HG03457 (cell line): ENCODE measurements at regions not wholly inside any gene's neighbourhood (a gene's known extent, or its start where the extent isn't known, plus 50 kb on each side); places are given as distances from the start of the nearest gene placed in this dataset.
"Not testable (repeated sequence)": the region's sequence is repeated elsewhere in the genome, so short reads cannot be mapped to it uniquely, and the experiment has no call there.

Experiments used
- ATAC-seq: cut with Tn5 transposase; IDR thresholded peaks from one replicate; pipeline ENCODE4 v1.9.1; 2021; ENCODE audit warnings: moderate number of reproducible peaks; ENCODE audit not compliant: unreplicated experiment

DNA sequence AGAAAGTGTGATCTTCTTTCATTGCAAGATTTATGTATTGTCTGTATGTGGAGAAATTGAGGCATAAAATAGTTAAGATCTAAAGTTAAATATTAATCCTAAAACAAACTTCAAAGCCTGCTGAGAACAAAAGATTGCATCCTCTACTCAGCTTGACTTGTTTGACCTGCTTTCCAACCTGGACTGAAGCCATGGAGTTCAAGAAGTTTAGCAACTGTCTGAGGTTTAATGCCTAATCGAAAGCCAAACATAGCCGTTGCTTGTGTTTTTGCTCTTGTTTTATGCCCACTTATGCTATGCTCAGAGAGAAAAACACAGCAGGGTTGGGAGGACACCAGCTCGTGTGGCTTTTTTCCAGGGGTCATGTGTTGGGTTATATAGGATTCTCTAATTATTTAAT is 135.6 kb downstream of the NUFIP1 start:
- no peak for ATAC-seq

DNA sequence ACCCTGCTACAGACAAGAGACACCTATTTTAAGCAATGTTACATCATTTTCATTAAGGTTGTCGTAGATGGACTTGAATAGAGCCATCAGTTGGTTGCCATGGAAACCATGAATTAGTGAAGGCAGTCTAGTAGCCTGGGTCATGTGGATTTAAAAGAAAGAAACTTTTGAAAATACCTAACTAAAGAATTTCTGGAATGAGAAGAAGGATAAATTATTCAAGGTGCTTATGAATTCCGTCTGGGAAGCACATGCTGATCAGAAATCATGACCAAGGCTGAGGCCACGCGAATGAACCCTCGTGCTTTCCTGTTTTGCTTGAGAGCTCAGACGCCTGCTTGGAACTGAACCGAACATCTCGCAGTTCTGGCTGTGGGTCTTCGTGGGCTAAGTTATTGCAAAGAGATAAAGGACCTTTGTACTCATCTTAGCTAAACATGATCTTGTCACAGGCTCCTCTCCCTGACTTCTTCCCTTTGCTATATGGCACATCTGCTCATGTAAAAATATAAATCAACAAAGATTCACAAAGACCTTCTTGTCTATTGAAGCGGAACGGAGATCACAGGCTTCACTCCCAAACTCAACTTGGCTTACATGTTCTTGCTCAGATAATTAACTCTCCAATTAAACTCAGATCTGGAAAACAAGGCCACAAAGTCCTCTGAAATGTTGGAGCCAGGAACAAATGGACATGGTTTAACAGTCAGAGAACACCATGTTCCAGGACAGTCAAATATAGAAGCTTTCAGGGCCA is 140.2 kb downstream of the NUFIP1 start:
- no peak for ATAC-seq

DNA sequence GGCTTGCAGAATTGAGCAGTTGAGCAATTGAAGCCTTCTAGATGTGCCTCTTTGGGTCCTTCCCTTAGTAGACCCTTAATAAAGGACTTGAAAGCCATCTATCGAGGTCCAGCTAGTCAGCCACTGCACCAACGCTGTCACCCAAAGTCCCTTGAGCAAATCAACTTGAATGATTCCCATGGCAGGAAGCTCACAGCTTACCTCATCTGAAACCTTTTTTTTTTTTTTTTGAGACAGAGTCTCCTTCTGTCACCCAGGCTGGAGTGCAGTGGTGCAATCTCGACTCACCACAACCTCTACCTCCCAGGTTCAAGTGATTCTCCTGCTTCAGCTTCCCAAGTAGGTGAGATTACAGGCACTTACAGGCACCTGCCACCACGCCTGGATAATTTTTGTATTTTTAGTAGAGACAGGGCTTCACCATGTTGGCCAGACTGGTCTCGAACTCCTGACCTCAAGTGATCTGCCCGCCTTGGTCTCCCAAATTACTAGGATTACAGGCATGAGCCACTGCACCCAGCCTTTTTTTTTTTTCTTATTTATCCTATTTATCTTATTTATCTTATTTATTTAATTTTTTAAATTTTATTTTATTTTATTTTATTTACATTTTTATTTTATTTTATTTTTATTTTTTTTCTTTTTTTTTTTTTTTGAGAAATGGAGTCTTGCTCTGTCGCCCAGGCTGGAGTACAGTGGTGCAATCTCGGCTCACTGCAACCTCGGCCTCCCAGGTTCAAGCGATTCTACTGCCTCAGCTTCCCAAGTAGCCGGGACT is 143.8 kb downstream of the NUFIP1 start:
- not testable (repeated sequence) for ATAC-seq

DNA sequence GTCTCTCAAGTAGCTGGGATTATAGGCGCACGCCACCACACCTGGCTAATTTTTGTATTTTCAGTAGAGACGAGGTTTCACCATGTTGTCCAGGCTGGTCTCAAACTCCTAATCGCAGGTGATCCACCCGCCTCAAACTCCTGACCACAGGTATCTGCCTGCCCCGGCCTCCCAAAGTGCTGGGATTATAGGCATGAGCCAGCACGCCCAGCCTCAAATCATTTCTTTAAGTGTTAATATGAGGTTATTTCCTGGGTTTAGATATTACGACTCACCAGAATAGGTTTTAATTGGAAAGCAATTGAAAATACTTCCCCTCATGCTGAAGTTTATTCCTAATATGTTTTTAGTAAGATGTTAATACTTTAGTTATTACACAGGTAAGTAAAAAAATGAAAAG is 144.5 kb downstream of the NUFIP1 start:
- ATAC-seq = no peak

DNA sequence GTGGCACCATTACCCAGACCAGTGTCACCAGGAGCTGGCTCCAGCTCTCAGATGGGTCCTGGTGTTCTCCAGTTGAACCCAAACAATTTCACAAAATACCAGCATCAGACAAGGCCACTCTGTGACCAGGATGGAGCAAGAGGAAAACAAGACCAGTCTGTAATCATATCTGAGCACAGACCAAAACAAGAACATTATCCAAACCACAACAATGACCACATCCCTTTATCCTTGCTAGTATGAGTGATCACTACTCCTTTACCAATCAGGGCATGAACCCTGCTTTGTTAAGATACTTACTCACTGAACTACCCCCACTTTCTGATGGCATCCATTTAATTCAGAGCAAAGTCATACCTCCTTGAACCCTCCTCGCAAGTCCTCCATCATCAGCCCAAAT is 145.9 kb downstream of the NUFIP1 start:
- ATAC-seq = no peak

DNA sequence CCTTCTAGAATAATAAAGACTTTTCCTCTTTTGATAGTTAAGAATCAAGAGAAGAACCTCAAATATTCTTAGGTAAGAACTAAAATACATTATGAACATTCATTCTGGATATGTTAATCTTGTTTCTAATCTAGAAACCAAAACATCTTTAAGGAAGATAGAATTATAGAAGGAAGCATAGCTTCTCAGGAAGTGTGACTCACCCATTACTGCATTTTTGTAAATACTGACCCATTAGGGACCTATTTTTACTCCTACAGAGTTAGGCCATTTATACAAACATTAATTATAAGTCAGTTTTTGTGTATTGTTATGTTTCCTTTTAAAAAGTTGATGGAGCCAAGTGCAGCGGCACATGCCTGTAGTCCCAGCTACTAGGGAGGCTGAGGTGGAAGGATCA is 147.1 kb downstream of the NUFIP1 start:
- no peak for ATAC-seq

DNA sequence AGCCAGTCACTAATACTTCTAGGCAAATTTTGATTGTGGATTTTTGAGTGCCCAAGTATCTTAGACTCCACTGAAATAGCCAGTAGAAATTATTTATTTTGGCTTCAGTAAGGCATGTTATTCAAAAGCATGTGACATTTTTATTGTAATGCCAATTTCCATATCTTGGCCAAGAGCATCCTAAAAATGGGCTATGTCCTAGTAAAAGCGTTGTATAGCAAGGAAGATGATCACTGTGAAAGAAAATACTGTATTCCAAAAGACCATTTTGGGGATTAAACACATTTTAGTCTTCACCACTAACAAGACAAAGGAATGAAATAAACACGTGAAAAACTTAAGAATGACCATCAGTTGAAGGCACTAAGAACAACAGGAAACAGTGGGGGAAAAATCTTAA is 149.1 kb downstream of the NUFIP1 start:
- ATAC-seq = no peak

DNA sequence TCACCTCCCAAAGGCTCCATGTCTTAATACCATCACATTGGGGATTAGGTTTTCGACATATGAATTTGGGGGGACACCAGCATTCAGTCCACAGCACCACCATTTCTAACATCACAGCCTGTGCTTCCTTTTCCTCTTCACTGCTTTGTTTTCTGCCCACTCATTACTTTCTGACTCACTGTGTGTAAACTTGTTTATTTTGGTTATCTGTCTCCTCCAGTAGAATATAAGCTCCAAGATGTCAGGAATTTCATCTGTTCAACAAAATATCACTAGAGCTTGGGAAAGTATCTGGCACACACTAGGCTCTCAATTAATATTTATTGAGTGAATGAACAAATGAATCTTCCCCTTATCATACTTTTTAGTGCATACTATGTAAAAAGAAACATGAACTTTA is 152.0 kb downstream of the NUFIP1 start:
- no peak for ATAC-seq

DNA sequence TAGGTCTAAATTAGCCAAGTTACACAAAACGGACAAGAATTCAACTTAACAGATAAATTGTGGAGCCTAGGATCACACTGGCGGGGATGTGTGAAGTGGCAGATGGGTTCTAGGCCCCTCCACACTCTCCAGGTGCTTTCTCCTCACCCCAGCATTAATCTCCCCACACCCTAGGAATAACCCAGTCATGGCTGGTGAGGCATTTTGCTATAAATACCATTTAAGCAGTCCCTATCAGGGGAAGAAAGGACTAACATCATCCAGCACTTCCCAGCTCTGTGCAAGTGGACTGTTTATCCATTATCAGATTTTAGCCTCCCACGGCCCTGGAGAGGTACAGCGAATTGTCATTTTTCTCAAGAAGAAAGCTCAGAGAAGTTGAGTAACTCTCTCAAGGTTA is 154.9 kb downstream of the NUFIP1 start:
- no peak for ATAC-seq

DNA sequence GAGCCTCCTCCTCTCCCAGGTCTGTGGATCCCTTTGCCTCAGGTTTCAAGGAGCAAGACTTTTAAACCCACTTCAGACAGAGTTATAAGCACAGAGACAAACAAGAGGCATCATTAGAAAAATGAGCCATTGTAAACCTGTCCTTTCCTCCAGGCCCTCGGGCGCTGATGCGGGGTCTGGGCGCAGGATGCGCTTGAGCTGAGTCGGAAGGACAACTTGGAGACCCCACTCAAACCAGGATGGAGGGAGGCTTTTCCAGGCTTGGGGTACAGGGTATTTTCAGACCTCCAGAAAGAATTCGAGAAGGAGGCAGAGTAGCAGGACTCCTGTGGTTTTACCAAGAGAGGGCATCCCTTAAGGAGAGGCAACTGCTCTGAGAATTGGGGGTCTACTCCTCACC is 155.6 kb downstream of the NUFIP1 start:
- no peak for ATAC-seq

DNA sequence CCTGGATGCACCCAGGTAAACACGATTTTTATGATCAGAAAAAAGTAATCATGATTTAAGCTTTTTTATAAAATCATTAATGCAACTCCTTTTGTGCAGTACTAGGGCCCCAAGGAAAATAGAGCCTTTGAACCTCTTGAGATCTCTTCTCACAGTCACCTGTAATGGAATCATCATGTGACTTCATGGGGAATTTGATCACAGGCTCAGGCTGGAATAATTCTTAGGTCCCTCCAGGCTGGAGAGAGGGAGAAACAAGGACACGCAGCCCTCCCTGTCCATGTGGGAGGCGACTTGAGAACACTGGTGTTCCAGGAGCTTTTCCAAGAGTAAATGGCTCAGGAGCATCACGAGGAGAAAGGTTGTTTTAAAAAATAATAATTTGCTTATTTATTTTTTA is 156.1 kb downstream of the NUFIP1 start:
- no peak for ATAC-seq

DNA sequence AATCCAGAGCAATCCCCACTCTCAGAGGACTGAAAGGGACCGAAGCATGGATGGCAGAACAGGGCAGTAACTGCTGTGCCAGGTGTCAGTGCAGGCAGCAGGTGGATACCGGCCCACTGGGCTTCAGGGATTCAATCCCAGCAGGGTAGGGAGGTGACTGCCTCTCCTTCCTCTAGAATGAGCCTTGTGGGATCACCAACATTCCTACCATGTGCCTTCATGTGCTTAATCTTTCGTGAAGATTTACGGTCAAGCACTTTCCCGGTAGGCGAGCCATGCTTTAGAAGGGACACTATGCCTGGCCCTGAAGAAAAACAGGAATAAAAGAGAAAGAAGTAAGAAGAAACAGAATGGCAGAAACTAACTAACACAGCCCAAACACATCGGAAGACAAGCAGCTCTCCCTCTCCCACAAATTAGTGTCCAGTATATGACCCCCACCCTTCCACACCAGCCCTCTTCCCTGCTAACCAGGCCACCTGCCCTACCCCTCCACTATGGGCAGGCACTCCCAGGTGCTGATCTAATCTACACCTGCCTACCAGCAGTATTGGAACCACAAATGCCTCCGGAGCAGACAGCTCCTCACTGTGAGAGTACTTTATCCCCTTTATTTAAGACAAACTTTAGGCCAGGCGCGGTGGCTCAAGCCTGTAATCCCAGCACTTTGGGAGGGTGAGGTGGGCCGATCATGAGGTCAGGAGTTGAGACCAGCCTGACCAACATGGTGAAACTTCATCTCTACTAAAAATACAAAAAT is 162.5 kb downstream of the NUFIP1 start:
- no peak for ATAC-seq

DNA sequence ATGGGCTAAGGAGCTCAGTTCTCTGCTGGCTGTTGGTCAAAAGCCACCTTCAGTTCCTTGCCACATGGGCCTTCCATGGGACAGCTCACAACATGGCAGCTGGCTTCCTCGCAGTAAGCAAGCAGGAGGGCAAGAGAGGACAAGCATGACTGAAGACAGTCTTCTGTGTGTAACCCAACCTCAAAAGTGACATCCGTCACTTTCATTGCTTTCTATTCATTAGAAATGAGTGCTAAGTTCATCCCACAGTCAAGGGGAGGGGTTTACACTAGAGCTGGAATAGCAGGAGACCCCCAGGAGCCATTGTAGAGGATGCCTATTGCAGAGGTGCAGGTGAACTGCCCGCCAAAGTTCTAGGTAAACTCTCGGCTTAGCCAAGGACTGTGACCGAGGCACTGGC is 163.3 kb downstream of the NUFIP1 start:
- no peak for ATAC-seq

DNA sequence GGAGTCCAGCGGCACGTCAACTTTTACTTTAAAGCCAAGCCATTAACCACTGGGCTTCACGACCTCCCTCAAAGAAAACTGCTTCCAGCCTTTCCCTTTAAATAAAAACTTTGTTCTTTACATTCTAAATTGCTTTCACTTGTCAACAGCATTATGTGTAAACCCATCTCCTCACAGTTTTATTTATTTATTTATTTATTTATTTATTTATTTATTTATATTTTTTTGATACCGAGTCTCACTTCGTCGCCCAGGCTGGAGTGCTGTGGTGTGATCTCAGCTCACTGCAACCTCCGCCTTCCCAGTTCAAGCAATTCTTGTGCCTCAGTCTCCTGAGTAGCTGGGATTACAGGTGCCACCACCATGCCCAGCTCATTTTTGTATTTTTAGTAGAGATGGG is 165.7 kb downstream of the NUFIP1 start:
- ATAC-seq = not testable (repeated sequence)

DNA sequence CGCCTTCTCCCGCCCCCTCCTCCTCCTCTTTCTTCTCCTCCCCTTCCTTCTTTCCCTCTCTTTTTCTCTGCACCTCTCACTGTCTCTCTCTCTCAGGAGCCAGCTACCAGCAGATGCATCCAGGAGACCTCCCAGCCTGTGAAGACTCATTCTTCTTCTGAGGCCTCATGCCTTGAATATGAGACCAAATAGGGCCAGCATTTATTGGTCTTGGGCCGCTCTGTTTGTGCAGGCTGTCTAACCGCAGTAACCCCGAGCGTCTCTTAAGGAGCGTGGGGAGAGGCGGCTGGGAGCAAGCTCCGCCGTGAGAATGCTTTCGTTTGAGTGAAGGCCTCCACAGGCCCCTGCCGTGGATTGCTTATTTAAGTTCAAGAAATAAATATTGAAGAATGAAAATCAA is 167.0 kb downstream of the NUFIP1 start:
- ATAC-seq = no peak

DNA sequence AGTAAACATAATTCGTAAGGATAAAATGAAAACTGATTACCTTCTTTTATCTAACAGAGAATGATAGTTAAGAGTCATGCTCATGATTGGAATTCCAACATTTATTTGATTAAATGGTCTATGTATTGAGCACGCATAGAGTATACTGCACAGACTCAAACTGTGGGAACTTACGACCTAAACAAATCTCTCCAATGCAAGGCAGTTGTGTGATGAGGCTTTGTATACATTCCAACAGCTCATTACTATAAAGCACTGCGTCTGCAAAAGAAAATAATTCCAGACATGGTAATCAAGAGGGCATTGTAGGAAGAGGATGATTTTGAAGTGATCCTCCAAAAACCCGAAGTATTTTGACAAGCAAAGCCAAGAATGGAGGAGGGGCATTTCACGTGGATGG is 169.5 kb downstream of the NUFIP1 start:
- no peak for ATAC-seq

DNA sequence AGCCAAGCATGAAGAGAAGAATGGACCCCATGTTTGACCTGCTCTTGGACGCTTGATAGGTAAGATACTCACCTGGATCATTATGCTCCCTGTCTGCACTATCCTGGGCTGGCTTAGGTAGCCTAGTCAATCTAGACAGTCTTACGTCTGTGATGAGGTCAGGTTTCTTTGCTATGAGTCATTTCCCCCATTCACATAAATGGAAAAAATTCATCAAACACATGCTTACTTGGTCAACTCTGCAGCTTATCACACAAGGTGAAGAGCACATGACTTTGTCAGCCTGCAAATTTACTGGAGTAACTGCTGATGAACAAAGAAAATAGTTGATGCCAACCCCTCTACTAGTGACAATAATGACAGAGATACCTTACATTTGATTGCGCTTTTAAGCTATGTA is 170.0 kb downstream of the NUFIP1 start:
- no peak for ATAC-seq

DNA sequence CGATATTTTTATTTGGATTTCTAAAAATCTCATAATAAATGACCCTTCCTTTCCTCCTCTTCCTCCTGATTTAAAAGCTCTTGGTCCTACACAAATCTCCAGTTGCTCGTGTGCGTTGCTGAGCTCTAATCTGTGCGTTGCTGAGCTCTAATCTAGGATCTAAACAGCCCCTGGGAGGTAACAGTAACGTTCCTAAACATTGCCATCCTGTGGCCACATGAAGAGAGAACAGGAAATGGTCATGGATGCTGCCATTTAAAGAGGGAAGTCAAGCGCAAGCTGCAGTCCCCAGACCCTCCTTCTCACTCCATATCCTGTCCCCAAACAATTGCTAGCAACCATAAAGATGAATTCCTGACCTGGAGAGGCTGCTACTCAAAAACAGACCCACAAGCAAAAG is 170.8 kb downstream of the NUFIP1 start:
- ATAC-seq = no peak

DNA sequence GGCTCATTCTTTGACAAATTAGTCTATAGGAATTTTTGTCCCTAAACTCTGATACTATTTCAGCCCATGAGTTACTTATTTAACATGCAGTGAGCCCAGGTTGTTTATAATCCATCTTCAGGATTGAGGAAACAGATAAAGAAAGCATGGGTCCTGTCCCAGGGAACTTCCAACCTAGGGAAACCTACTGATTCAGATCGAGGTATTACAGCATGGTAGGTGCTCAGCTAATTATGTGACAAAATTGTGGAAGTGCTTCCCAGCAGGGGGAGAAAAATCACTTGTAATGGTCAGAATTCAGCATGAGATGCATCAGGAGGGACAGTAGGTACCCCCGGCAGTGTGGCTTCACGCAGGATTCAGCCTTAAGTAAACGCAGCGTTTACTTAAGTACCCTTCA is 171.3 kb downstream of the NUFIP1 start:
- ATAC-seq = no peak

DNA sequence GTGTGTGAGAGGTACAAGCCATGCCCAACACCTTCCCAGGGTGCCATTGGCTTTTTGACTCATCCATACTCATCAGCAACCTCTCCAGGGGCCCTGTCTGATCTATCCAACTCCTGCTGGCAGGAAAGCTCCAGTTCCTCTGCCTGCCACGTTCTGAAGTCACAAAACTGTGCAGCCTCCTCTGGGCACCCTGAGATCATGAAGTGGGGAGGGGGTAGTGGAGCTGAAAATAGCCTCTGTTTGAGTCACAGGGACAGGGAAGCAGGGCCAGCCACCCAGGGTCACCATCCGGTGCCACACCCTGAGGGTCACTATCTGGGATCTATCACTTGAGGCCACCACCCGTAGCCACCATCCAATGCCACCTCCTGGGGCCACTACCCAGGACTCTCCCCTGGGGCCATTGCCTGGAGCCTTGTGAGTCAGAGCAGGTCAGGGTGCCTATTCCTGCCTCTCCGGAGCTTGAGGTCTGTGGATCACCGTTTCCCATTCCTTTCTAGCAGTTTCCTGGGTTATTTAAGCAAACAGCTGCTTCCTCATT is 172.1 kb downstream of the NUFIP1 start:
- no peak for ATAC-seq

DNA sequence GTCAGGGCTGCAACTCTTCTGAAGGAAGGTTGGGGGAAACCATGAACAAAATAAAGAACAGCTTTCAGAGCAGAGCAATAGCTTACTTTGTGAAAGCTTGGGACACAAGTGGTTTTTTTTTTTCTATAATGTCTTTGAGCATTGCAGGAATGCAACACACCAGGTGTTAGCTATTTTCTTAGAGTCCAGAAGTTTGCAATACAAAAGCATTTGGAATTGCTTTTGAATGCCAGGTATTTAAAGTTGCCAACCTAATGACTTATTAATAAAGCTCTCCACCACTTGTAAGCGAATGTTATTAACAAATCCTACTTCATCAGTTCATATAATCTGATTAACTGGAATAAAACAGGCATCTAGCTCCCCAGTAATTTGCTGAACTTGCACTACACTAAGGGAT is 172.6 kb downstream of the NUFIP1 start:
- no peak for ATAC-seq

DNA sequence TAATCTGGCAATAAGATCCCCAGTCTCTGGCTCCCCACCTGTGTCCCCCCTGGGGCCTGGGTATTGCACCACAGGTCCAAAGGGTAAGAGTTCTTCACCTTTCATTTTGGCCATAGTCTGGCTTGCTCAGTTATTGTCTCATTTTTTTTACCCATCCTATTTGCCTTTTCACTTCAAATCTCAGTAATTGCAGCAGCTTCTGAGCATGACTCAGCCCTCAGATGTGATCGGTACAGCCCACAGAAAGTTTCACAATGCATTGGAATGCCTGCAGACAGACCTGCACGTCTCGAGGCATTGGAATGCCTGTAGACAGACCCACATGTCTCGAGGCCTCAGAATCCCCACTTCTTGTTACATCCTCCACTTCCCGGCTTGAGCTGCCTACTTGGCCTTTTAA is 173.6 kb downstream of the NUFIP1 start:
- ATAC-seq = no peak
